GM12878 (cell line): ENCODE measurements at regions not wholly inside any gene's neighbourhood (a gene's known extent, or its start where the extent isn't known, plus 50 kb on each side); places are given as distances from the start of the nearest gene placed in this dataset.

ENCODE experiments used
- FOXM1 ChIP-seq: IDR thresholded peaks from 2 replicates; pipeline ENCODE4 v1.6.1; 2012; ENCODE audit warnings: low read depth, mild to moderate bottlenecking, inconsistent platforms, low read length, moderate library complexity
- POLR2AphosphoS5 ChIP-seq: IDR thresholded peaks from 2 replicates; pipeline ENCODE4 v1.6.1; 2011; ENCODE audit warnings: mild to moderate bottlenecking, low read length, inconsistent platforms
- REST ChIP-seq: IDR thresholded peaks from 2 replicates; pipeline ENCODE4 v1.6.1; 2012; ENCODE audit warnings: mild to moderate bottlenecking, low read depth, low read length
- RFX5 ChIP-seq: IDR thresholded peaks from 2 replicates; pipeline ENCODE4 v1.6.1; 2011; ENCODE audit warnings: low read depth, low read length, improper control_type of control experiment
- SRF ChIP-seq, 2 experiments: IDR thresholded peaks; 2 replicates each; pipeline ENCODE4 v1.6.1; 2011; ENCODE audit warnings: low read depth in 2 of 2, low read length in 2 of 2, mild to moderate bottlenecking in 1 of 2, moderate library complexity in 1 of 2
- YY1 ChIP-seq: IDR thresholded peaks from 2 replicates; pipeline ENCODE4 v1.6.1; 2011; ENCODE audit warnings: low read depth, mild to moderate bottlenecking, low read length
- ZNF384 ChIP-seq: IDR thresholded peaks from 2 replicates; pipeline ENCODE4 v1.6.1; 2012; ENCODE audit warnings: low read depth, mild to moderate bottlenecking, low read length, improper control_type of control experiment, borderline replicate concordance

GRCh38 chr4:30789219-30789671, 69.1 kb downstream of the PCDH7 start:
- TF ChIP-seq RFX5 (no peak), FOXM1 (no peak), YY1 (no peak), SRF (IDR thresholded peaks at IDR 0.05; ENCODE audit: low read depth in 2 of 2, low read length in 2 of 2) (no peak), REST (no peak), POLR2AphosphoS5 (no peak), ZNF384 (no peak)
